ENCODE measurements at regions not wholly inside any gene's neighbourhood (a gene's known extent, or its start where the extent isn't known, plus 50 kb on each side); places are given as distances from the start of the nearest gene placed in this dataset.
"Not testable (repeated sequence)": the region's sequence is repeated elsewhere in the genome, so short reads cannot be mapped to it uniquely, and the experiment has no call there.

DNA sequence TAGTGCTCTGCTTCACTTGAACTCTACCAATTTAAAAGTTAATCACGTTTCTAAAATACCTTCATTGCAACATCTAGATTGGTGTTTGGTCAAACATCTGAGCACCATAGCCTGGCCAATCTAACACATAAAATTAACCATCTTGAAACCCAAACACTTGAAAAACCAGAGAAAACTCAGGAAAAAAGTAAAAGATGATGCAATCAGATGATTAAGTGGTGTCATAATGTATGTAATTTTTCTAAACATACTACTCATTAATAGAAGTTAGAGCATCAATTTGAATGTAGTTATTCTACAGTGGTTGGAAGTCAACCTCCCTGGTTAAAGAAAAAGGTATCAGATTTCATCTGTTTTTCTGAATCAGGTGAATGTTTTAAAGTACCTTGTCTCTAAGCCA lies 228.6 kb upstream of the ID4 start:
- Histone ChIP-seq H3K9me3 (no peaks in the 10 kb centered on the region), H3K36me3 (ENCODE audit: low read depth) (no peaks in the 10 kb centered on the region), H3K4me3 (no peak overlapping the region), H3K4me1 (ENCODE audit: low read depth) (no peaks in the 10 kb centered on the region)
- no peak for DNase-seq
- no peak for ATAC-seq
- TF ChIP-seq, protein P1, sequence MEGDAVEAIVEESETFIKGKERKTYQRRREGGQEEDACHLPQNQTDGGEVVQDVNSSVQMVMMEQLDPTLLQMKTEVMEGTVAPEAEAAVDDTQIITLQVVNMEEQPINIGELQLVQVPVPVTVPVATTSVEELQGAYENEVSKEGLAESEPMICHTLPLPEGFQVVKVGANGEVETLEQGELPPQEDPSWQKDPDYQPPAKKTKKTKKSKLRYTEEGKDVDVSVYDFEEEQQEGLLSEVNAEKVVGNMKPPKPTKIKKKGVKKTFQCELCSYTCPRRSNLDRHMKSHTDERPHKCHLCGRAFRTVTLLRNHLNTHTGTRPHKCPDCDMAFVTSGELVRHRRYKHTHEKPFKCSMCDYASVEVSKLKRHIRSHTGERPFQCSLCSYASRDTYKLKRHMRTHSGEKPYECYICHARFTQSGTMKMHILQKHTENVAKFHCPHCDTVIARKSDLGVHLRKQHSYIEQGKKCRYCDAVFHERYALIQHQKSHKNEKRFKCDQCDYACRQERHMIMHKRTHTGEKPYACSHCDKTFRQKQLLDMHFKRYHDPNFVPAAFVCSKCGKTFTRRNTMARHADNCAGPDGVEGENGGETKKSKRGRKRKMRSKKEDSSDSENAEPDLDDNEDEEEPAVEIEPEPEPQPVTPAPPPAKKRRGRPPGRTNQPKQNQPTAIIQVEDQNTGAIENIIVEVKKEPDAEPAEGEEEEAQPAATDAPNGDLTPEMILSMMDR (IDR thresholded peaks at IDR 0.05): no peak
- intact Hi-C loops (cut with DNase I, micrococcal nuclease): no loop called here

DNA sequence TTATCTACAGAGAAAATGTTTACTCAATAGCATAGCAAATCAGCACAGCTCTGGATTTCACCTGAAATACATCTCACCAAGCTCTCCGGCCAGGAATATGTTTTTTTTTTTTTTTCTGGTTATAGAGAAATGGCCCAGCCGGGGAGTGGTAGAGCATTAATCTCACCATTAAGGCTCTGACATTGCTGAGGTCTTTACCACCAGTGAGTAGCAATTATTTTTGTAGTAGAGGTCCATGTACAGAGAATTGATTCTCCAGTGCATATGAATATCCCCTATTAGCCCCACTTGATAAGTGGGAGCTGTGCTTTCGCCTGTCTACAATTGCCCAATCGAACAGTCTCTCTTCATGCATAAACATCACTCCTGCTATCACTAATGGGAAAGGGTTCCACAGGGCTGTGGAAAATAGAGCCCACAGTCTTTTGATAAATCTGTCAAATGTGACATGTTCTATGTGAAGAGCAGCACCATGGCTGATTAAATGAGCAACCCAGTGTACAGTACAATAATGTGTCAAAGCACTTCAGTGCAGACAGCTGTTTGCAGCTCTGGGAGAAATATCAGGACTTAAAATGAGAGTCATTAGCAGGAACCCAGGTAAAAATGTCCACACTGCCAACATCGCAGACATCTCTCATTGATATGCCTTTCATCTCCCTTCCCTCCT lies 227.1 kb upstream of the ID4 start:
- no peaks in the 10 kb centered on the region for H3K9me3 ChIP-seq
- ATAC-seq (no peak), DNase-seq (no peak)
- H3K4me3 ChIP-seq: no peak overlapping the region
- intact Hi-C loops (cut with DNase I, micrococcal nuclease): no loop called here
- no peaks in the 10 kb centered on the region for H3K36me3 ChIP-seq (ENCODE audit: low read depth)
- H3K4me1 ChIP-seq (ENCODE audit: low read depth): no peaks in the 10 kb centered on the region
- TF ChIP-seq, protein P1 (IDR thresholded peaks at IDR 0.05): no peak

DNA sequence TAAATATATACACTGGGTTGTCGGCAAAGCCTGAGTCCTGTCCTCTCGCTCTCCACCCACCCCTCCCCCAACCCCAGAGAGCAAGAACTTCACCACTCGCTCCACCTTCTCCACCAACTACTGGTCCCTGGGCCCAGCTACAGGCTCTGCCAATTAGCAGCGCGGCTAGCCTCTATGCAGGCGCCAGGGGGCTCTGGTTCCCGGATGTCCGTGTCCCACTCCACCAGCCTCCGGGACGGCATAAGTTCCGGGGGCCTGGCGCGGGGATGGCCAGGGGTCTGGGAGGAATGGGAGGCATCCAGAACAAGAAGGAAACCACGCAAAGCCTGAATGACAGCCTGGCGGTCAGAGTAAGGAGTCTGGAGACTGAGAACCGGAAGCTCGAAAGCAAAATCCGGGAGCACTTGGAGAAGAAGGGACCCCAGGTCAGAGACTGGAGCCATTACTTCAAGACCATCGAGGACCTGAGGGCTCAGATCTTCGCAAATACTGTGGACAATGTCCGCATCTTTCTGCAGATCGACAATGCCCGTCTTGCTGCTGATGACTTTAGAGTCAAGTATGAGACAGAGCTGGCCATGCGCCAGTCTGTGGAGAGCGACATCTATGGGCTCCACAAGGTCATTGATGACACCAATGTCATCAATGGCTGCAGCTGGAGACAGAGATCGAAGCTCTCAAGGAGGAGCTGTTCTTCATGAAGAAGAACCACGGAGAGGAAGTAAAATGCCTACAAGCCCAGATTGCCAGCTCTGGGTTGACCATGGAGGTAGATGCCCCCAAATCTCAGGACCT lies 224.3 kb upstream of the ID4 start:
- H3K36me3 ChIP-seq (ENCODE audit: low read depth); intact Hi-C loops (cut with DNase I, micrococcal nuclease); H3K9me3 ChIP-seq; ATAC-seq; H3K4me1 ChIP-seq (ENCODE audit: low read depth); H3K4me3 ChIP-seq; DNase-seq: not testable (repeated sequence)

DNA sequence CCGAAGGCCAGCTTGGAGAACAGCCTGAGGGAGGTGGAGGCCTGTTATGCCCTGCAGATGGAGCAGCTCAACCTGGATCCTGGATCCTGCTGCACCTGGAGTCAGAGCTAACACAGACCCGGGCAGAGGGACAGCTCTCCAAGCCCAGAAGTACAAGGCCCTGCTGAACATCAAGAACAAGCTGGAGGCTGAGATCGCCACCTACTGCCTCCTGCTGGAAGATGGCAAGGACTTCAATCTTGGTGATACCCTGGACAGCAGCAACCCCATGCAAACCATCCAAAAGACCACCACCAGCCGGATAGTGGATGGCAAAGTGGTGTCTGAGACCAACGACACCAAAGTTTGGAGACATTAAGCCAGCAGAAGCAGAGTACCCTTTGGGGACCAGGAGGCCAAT lies 223.5 kb upstream of the ID4 start:
- TF ChIP-seq, protein P1 (IDR thresholded peaks at IDR 0.05): no peak
- H3K36me3 ChIP-seq (ENCODE audit: low read depth): no peaks in the 10 kb centered on the region
- no peak overlapping the region for H3K4me3 ChIP-seq
- ATAC-seq (no peak), DNase-seq (no peak)
- intact Hi-C loops (cut with DNase I, micrococcal nuclease): no loop called here
- peaks cover 7% of the 10 kb centered on the region for H3K9me3 ChIP-seq
- no peaks in the 10 kb centered on the region for H3K4me1 ChIP-seq (ENCODE audit: low read depth)

DNA sequence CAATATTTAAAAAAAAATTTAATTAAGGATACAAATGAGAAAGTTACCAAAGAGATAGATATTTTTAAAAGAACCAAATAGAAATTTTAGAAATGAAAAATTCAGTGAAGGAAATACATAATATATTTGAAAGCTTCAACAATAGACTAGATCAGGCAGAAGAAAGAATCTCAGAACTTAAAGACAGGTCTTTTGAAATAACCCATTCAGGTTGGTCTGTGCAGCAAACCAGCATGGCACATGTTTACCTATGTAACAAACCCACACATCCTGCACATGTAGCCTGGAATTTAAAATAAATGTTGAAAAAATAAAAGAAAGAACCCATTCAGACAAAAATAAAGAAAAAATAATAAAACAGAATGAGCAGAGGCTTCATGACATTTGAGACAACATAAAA lies 221.1 kb upstream of the ID4 start:
- Histone ChIP-seq H3K36me3 (ENCODE audit: low read depth) (no peaks in the 10 kb centered on the region), H3K9me3 (peaks cover 7% of the 10 kb centered on the region), H3K4me3 (no peak overlapping the region), H3K4me1 (ENCODE audit: low read depth) (no peaks in the 10 kb centered on the region)
- DNase-seq (no peak), ATAC-seq (no peak)
- TF ChIP-seq, protein P1 (IDR thresholded peaks at IDR 0.05): no peak
- intact Hi-C loops (cut with DNase I, micrococcal nuclease): no loop called here

DNA sequence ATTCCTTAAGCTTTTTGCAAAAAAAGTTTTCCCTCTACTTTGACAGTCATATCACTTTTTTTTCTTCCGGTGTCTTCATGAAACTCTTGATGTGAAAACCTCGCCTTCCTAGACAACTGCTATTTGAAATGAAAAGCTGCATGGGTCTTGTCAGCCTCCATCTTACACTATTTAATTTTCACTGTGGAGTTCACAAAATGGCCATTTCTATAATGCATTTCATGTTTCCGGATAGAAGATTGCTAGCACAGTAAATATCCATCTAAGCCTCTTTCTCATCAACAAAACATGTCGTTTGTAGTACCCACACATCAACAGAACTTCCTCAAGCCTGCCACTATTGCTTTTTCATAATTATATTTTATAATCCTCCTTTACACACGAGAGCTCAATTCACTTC lies 204.9 kb upstream of the ID4 start:
- intact Hi-C loops (cut with DNase I, micrococcal nuclease): no loop called here
- no peak for DNase-seq
- TF ChIP-seq, protein P1 (IDR thresholded peaks at IDR 0.05): no peak
- no peaks in the 10 kb centered on the region for H3K9me3 ChIP-seq
- ATAC-seq: no peak
- no peaks in the 10 kb centered on the region for H3K4me1 ChIP-seq (ENCODE audit: low read depth)
- no peaks in the 10 kb centered on the region for H3K36me3 ChIP-seq (ENCODE audit: low read depth)
- H3K4me3 ChIP-seq: no peak overlapping the region
